GM23338 (cell line): ENCODE measurements at regions not wholly inside any gene's neighbourhood (a gene's known extent, or its start where the extent isn't known, plus 50 kb on each side); places are given as distances from the start of the nearest gene placed in this dataset.

Experiments
- ATAC-seq: fragments of 200-7000 bp; cut with Tn5 transposase; 3 replicates; pipeline ENCODE4 v1.9.1; 2020
- DNase-seq: peaks from one replicate; pipeline ENCODE4 v3.0.0-alpha.2; 2015; ENCODE audit warnings: low spot score
- H2AFZ ChIP-seq: fragments of 200-600 bp; sonication (generic); 2 replicates; pipeline ENCODE4 v1.8.0; 2016; ENCODE audit warnings: antibody characterized with exemption, mild to moderate bottlenecking, moderate library complexity
- H3F3A ChIP-seq: fragments of 200-600 bp; sonication (generic); replicated peaks from 2 replicates; pipeline ENCODE4 v1.8.0; 2017; ENCODE audit warnings: antibody characterized with exemption, mixed run types, low read depth
- H3K27ac ChIP-seq: fragments of 200-600 bp; sonication (generic); 2 replicates; pipeline ENCODE4 v1.6.1; 2016; ENCODE audit warnings: low read depth
- H3K27me3 ChIP-seq: fragments of 200-600 bp; sonication (generic); 2 replicates; pipeline ENCODE4 v1.8.0; 2016; ENCODE audit warnings: mild to moderate bottlenecking, mixed run types, moderate library complexity; ENCODE audit not compliant: insufficient read depth
- H3K36me3 ChIP-seq: fragments of 200-600 bp; sonication (generic); 2 replicates; pipeline ENCODE4 v1.8.0; 2016; ENCODE audit warnings: mild to moderate bottlenecking; ENCODE audit not compliant: insufficient read depth
- H3K4me1 ChIP-seq: fragments of 200-600 bp; sonication (generic); 2 replicates; pipeline ENCODE4 v1.8.0; 2016; ENCODE audit warnings: mild to moderate bottlenecking, moderate library complexity; ENCODE audit not compliant: insufficient read depth
- H3K4me2 ChIP-seq: fragments of 200-600 bp; sonication (generic); 2 replicates; pipeline ENCODE4 v1.7.1; 2017; ENCODE audit warnings: mixed run types
- H3K4me3 ChIP-seq: fragments of 200-600 bp; sonication (generic); 2 replicates; pipeline ENCODE4 v1.6.1; 2016; ENCODE audit warnings: mixed run types
- H3K79me2 ChIP-seq: fragments of 200-600 bp; sonication (generic); replicated peaks from 2 replicates; pipeline ENCODE4 v1.8.0; 2017; ENCODE audit warnings: mild to moderate bottlenecking; ENCODE audit not compliant: insufficient read depth
- H3K9me2 ChIP-seq: fragments of 200-600 bp; sonication (generic); 2 replicates; pipeline ENCODE4 v1.8.0; 2017; ENCODE audit not compliant: insufficient read depth
- H4K20me1 ChIP-seq: fragments of 200-600 bp; sonication (generic); replicated peaks from 2 replicates; pipeline ENCODE4 v1.8.0; 2017; ENCODE audit warnings: mild to moderate bottlenecking; ENCODE audit not compliant: insufficient read depth
- H3K27ac Mint-ChIP-seq: 2 replicates; pipeline ENCODE4 v1.8.0; 2020; ENCODE audit warnings: inconsistent platforms, mild to moderate bottlenecking, moderate library complexity, mixed read lengths
- H3K27me3 Mint-ChIP-seq: 3 replicates; pipeline ENCODE4 v1.8.0; 2022; ENCODE audit warnings: low read depth, mild to moderate bottlenecking, moderate library complexity, mixed read lengths, inconsistent platforms; ENCODE audit not compliant: insufficient read depth, poor library complexity
- H3K36me3 Mint-ChIP-seq: 3 replicates; pipeline ENCODE4 v1.8.0; 2021; ENCODE audit warnings: low read depth, mild to moderate bottlenecking, inconsistent platforms, moderate library complexity, mixed read lengths
- H3K4me1 Mint-ChIP-seq: 3 replicates; pipeline ENCODE4 v1.8.0; 2020; ENCODE audit warnings: mild to moderate bottlenecking, inconsistent platforms, mixed read lengths
- H3K4me3 Mint-ChIP-seq: 3 replicates; pipeline ENCODE4 v1.8.0; 2021; ENCODE audit warnings: moderate library complexity, mild to moderate bottlenecking, inconsistent platforms, mixed read lengths
- H3K9me3 Mint-ChIP-seq: 3 replicates; pipeline ENCODE4 v1.8.0; 2020; ENCODE audit warnings: moderate library complexity, mild to moderate bottlenecking, inconsistent platforms, mixed read lengths
- CREB1 ChIP-seq: fragments of 250-450 bp; sonication (Bioruptor Pico); IDR thresholded peaks from 2 replicates; pipeline ENCODE4 v1.5.0; 2020; ENCODE audit warnings: low read depth, mild to moderate bottlenecking, moderate library complexity
- CTCF ChIP-seq, 2 experiments: fragments of 200-600 bp in 1 of 2; sonication (generic) in 1 of 2; conservative IDR thresholded peaks; 2 replicates each; pipeline versions ENCODE4 v1.5.1 to v1.6.1; 2016 to 2017; ENCODE audit warnings: antibody characterized with exemption in 2 of 2, low read depth in 2 of 2, mild to moderate bottlenecking in 2 of 2, moderate library complexity in 1 of 2
- EZH2 ChIP-seq: fragments of 200-600 bp; sonication (generic); IDR thresholded peaks from one replicate; pipeline ENCODE4 v1.8.0; 2017; ENCODE audit warnings: antibody characterized with exemption, mild to moderate bottlenecking, low read depth; ENCODE audit not compliant: unreplicated experiment
- EZH2phosphoT487 ChIP-seq: fragments of 200-600 bp; sonication (generic); IDR thresholded peaks from one replicate; pipeline ENCODE4 v1.8.1; 2018; ENCODE audit warnings: antibody characterized with exemption; ENCODE audit not compliant: unreplicated experiment
- NANOG ChIP-seq: IDR thresholded peaks from 2 replicates; pipeline ENCODE4 v1.6.1; 2016; ENCODE audit warnings: antibody characterized with exemption, borderline replicate concordance
- ZNF462 ChIP-seq: fragments of 250-450 bp; sonication (Bioruptor Pico); IDR thresholded peaks from 2 replicates; pipeline ENCODE4 v1.5.0; 2020; ENCODE audit warnings: mild to moderate bottlenecking, moderate library complexity
- TF ChIP-seq, protein P1 (sequence below): IDR thresholded peaks from 2 replicates; pipeline ENCODE4 v1.6.1; 2016; ENCODE audit warnings: antibody characterized with exemption

DNA sequence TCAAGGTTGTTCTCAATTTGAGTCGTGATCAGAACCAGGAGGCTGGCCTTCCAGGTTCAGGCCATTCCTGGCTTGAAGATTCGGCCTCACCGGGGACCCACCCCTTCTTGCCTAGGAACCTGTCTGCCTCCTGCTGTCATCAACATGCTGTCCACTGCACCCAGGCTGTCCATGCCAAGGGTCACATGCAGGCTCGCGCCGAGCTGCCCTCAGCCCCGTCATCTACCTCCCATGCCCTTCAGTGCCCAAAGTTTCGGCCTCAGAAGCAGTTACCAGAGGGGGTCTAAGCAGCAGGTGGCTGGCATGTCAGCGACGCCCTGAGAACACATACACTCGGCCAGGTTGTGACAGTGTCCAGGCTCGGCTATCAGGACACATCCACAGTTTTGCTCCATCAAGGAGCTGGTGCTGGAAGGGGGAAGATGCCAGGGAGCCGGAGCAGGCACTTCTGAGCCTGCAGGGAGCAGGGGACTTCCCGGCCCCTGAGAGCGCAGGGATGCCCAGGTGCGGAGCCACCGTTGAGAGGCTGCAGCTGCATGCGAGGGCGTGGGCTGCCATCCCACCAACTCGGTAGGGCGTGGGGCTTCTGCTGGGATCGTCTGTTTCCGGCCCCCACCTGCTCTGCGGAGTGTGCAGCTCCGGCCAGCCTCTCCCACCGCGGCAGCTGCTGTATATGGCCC, 590.9 kb upstream of the SLITRK5 start (continued):
- no peak for TF ChIP-seq CTCF (conservative IDR thresholded peaks at IDR 0.05; ENCODE audit: low read depth in 2 of 2)
- TF ChIP-seq EZH2: no peak
- TF ChIP-seq CREB1: no peak

- Histone ChIP-seq H3K9me2 (no peaks in the 10 kb centered on the region), H3K4me3 (no peak overlapping the region), H2AFZ (peak overlapping the region; percentile 30; the same call in 1 of the 2 replicates), H3K36me3 (no peaks in the 10 kb centered on the region), H3K27me3 (no peaks in the 10 kb centered on the region), H3K27ac (no peak overlapping the region), H3K79me2 (no peaks in the 10 kb centered on the region), H3K4me1 (no peaks in the 10 kb centered on the region), H4K20me1 (no peaks in the 10 kb centered on the region), H3F3A (no peaks in the 10 kb centered on the region), H3K4me2 (no peak overlapping the region)
- no peaks in the 10 kb centered on the region for H3K36me3 Mint-ChIP-seq
- H3K4me1 Mint-ChIP-seq: no peaks in the 10 kb centered on the region; the same call in 2 of the 3 replicates
- no peak overlapping the region for H3K27ac Mint-ChIP-seq
- no peak overlapping the region for H3K4me3 Mint-ChIP-seq
- ATAC-seq: peak; percentile 64
- no peaks in the 10 kb centered on the region for H3K27me3 Mint-ChIP-seq
- no peak for TF ChIP-seq EZH2phosphoT487
- TF ChIP-seq CTCF (conservative IDR thresholded peaks at IDR 0.05; ENCODE audit: low read depth in 2 of 2): peak; percentile 27 to 53; a peak in 2 of 4 replicates
- peak; percentile 9 for DNase-seq
- H3K9me3 Mint-ChIP-seq: no peaks in the 10 kb centered on the region
Measured at GRCh38 chr13:87084192-87084591, 587.0 kb upstream of the SLITRK5 start.

- Histone ChIP-seq H3K4me1 (no peaks in the 10 kb centered on the region), H3K79me2 (no peaks in the 10 kb centered on the region), H2AFZ (no peak overlapping the region), H3K4me3 (no peak overlapping the region), H4K20me1 (no peaks in the 10 kb centered on the region), H3K36me3 (no peaks in the 10 kb centered on the region), H3F3A (no peaks in the 10 kb centered on the region), H3K4me2 (no peak overlapping the region), H3K9me2 (no peaks in the 10 kb centered on the region), H3K27ac (no peak overlapping the region), H3K27me3 (no peaks in the 10 kb centered on the region)
- Mint-ChIP-seq H3K4me1 (peaks cover 4% of the 10 kb centered on the region; the same call in 1 of the 3 replicates), H3K36me3 (no peaks in the 10 kb centered on the region), H3K9me3 (no peaks in the 10 kb centered on the region), H3K4me3 (no peak overlapping the region), H3K27me3 (no peaks in the 10 kb centered on the region), H3K27ac (no peak overlapping the region)
- no peak for DNase-seq
- no peak for ATAC-seq
- TF ChIP-seq ZNF462 (no peak), CREB1 (no peak), EZH2 (no peak), NANOG (no peak)
- TF ChIP-seq, protein P1, sequence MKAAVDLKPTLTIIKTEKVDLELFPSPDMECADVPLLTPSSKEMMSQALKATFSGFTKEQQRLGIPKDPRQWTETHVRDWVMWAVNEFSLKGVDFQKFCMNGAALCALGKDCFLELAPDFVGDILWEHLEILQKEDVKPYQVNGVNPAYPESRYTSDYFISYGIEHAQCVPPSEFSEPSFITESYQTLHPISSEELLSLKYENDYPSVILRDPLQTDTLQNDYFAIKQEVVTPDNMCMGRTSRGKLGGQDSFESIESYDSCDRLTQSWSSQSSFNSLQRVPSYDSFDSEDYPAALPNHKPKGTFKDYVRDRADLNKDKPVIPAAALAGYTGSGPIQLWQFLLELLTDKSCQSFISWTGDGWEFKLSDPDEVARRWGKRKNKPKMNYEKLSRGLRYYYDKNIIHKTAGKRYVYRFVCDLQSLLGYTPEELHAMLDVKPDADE: no peak
Measured at GRCh38 chr13:87087741-87088140, 583.4 kb upstream of the SLITRK5 start.
